G401 (cell line): ENCODE measurements at regions not wholly inside any gene's neighbourhood (a gene's known extent, or its start where the extent isn't known, plus 50 kb on each side); places are given as distances from the start of the nearest gene placed in this dataset.
"Not testable (repeated sequence)": the region's sequence is repeated elsewhere in the genome, so short reads cannot be mapped to it uniquely, and the experiment has no call there.

Source experiments
- DNase-seq: peaks from one replicate; pipeline ENCODE4 v3.0.0-alpha.2; 2015; ENCODE audit warnings: low spot score
- in situ Hi-C: cut with HindIII; loops from 2 replicates; pipeline ENCODE4 v1.10.0; 2016; ENCODE audit warnings: low sequenced_read_pairs, mixed read lengths

- no peak for DNase-seq
- in situ Hi-C loops: no loop called here
These were observed 52.8 kb upstream of the IL1RAPL2 start for GRCh38 chrX:104513162-104513561.

- in situ Hi-C loops: no loop called here
- no peak for DNase-seq
These were observed 55.2 kb upstream of the IL1RAPL2 start for GRCh38 chrX:104510801-104511200.

GRCh38 chrX:104502460-104502859, 63.5 kb upstream of the IL1RAPL2 start:
- in situ Hi-C loops: no loop called here
- DNase-seq: no peak

GRCh38 chrX:104488811-104489210, 77.2 kb upstream of the IL1RAPL2 start:
- in situ Hi-C loops: no loop called here
- DNase-seq: no peak

GRCh38 chrX:104486691-104487090, 79.3 kb upstream of the IL1RAPL2 start:
- no peak for DNase-seq
- in situ Hi-C loops: no loop called here

GRCh38 chrX:104482757-104483156, 83.2 kb upstream of the IL1RAPL2 start:
- in situ Hi-C loops: no loop called here

GRCh38 chrX:104469771-104470170, 96.2 kb upstream of the IL1RAPL2 start:
- in situ Hi-C loops: no loop called here
- no peak for DNase-seq

More at GRCh38 chrX:104482757-104483156, 83.2 kb upstream of the IL1RAPL2 start:
- DNase-seq: no peak

- DNase-seq: no peak
- in situ Hi-C loops: no loop called here
These were observed 106.2 kb upstream of the IL1RAPL2 start for GRCh38 chrX:104459796-104460195.

- in situ Hi-C loops, DNase-seq: not testable (repeated sequence)
These were observed 108.9 kb upstream of the IL1RAPL2 start for GRCh38 chrX:104457130-104457529.

- in situ Hi-C loops: no loop called here
- no peak for DNase-seq
These were observed 115.7 kb upstream of the IL1RAPL2 start for GRCh38 chrX:104450316-104450715.

GRCh38 chrX:104445591-104445990, 120.4 kb upstream of the IL1RAPL2 start:
- no peak for DNase-seq
- in situ Hi-C loops: no loop called here

- no peak for DNase-seq
- in situ Hi-C loops: no loop called here
These were observed 130.8 kb upstream of the IL1RAPL2 start for GRCh38 chrX:104435249-104435648.

GRCh38 chrX:104432321-104432720, 133.7 kb upstream of the IL1RAPL2 start:
- DNase-seq: no peak
- in situ Hi-C loops: no loop called here

GRCh38 chrX:104430742-104431119, 135.3 kb upstream of the IL1RAPL2 start:
- in situ Hi-C loops: no loop called here
- no peak for DNase-seq

GRCh38 chrX:104430072-104430741, 135.8 kb upstream of the IL1RAPL2 start:
- no peak for DNase-seq
- in situ Hi-C loops: no loop called here

GRCh38 chrX:104428231-104428630, 137.8 kb upstream of the IL1RAPL2 start:
- in situ Hi-C loops: no loop called here
- no peak for DNase-seq

GRCh38 chrX:104427693-104428092, 138.3 kb upstream of the IL1RAPL2 start:
- in situ Hi-C loops: no loop called here
- DNase-seq: no peak

- no peak for DNase-seq
- in situ Hi-C loops: no loop called here
These were observed 138.9 kb upstream of the IL1RAPL2 start for GRCh38 chrX:104427073-104427472.

GRCh38 chrX:104420907-104421306, 145.1 kb upstream of the IL1RAPL2 start:
- DNase-seq: no peak
- in situ Hi-C loops: no loop called here

GRCh38 chrX:104419926-104420325, 146.1 kb upstream of the IL1RAPL2 start:
- in situ Hi-C loops: no loop called here
- no peak for DNase-seq

- in situ Hi-C loops: no loop called here
- DNase-seq: no peak
These were observed 146.8 kb upstream of the IL1RAPL2 start for GRCh38 chrX:104419211-104419610.

- DNase-seq: no peak
- in situ Hi-C loops: no loop called here
These were observed 154.2 kb upstream of the IL1RAPL2 start for GRCh38 chrX:104411800-104412199.
